Gastrocnemius medialis (tissue), 4 donors: ENCODE measurements at regions not wholly inside any gene's neighbourhood (a gene's known extent, or its start where the extent isn't known, plus 50 kb on each side); places are given as distances from the start of the nearest gene placed in this dataset.

ENCODE experiments used
- POLR2A ChIP-seq, 2 donors: fragments of 450-650 bp; IDR thresholded peaks; one replicate each; pipeline ENCODE4 v1.6.1; 2017; ENCODE audit warnings: antibody characterized with exemption in 2 of 2, mild to moderate bottlenecking in 2 of 2, moderate library complexity in 2 of 2
- TF ChIP-seq, protein P1 (sequence below), 5 experiments: fragments of 450-650 bp in 3 of 5; fragments of 200-600 bp in 2 of 5; sonication (generic) in 2 of 5; IDR thresholded peaks in 4 of 5; conservative IDR thresholded peaks in 1 of 5; 1 replicate in 4 of 5; 2 replicates in 1 of 5; pipeline ENCODE4 v1.5.1; 2016 to 2019; ENCODE audit warnings: antibody characterized with exemption in 5 of 5, mild to moderate bottlenecking in 3 of 5, moderate library complexity in 3 of 5

GRCh38 chr2:147097747-147098146, 747.1 kb upstream of the ACVR2A start:
- TF ChIP-seq, protein P1, sequence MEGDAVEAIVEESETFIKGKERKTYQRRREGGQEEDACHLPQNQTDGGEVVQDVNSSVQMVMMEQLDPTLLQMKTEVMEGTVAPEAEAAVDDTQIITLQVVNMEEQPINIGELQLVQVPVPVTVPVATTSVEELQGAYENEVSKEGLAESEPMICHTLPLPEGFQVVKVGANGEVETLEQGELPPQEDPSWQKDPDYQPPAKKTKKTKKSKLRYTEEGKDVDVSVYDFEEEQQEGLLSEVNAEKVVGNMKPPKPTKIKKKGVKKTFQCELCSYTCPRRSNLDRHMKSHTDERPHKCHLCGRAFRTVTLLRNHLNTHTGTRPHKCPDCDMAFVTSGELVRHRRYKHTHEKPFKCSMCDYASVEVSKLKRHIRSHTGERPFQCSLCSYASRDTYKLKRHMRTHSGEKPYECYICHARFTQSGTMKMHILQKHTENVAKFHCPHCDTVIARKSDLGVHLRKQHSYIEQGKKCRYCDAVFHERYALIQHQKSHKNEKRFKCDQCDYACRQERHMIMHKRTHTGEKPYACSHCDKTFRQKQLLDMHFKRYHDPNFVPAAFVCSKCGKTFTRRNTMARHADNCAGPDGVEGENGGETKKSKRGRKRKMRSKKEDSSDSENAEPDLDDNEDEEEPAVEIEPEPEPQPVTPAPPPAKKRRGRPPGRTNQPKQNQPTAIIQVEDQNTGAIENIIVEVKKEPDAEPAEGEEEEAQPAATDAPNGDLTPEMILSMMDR (IDR thresholded peaks at IDR 0.05 in 4 of 5, conservative IDR thresholded peaks at IDR 0.05 in 1 of 5): no peak
- no peak for TF ChIP-seq POLR2A (IDR thresholded peaks at IDR 0.05)
